GM19455 (cell line): ENCODE measurements at regions not wholly inside any gene's neighbourhood (a gene's known extent, or its start where the extent isn't known, plus 50 kb on each side); places are given as distances from the start of the nearest gene placed in this dataset.

Experiments used
- ATAC-seq: cut with Tn5 transposase; IDR thresholded peaks from one replicate; pipeline ENCODE4 v1.9.1; 2021; ENCODE audit not compliant: unreplicated experiment

GRCh38 chr10:84770824-84771223 is 442.4 kb downstream of the CCSER2 start:
- ATAC-seq = no peak

- no peak for ATAC-seq
Measured at GRCh38 chr10:84783386-84783785, 455.0 kb downstream of the CCSER2 start.

- ATAC-seq = no peak
Measured at GRCh38 chr10:84783909-84784308, 455.5 kb downstream of the CCSER2 start.

GRCh38 chr10:84784749-84785148 is 456.4 kb downstream of the CCSER2 start:
- ATAC-seq = no peak

GRCh38 chr10:84789026-84789425 is 460.6 kb downstream of the CCSER2 start:
- no peak for ATAC-seq

GRCh38 chr10:84798312-84798711 is 469.9 kb downstream of the CCSER2 start:
- no peak for ATAC-seq

GRCh38 chr10:84801156-84801555 is 472.8 kb downstream of the CCSER2 start:
- ATAC-seq = no peak

GRCh38 chr10:84801916-84802315 is 473.5 kb downstream of the CCSER2 start:
- no peak for ATAC-seq

- ATAC-seq = no peak
Measured at GRCh38 chr10:84805149-84805548, 476.8 kb downstream of the CCSER2 start.

GRCh38 chr10:84811113-84811512 is 482.7 kb downstream of the CCSER2 start:
- ATAC-seq = no peak

- no peak for ATAC-seq
Measured at GRCh38 chr10:84818961-84819360, 490.6 kb downstream of the CCSER2 start.

GRCh38 chr10:84820120-84820519 is 491.7 kb downstream of the CCSER2 start:
- no peak for ATAC-seq

GRCh38 chr10:84820596-84820995 is 492.2 kb downstream of the CCSER2 start:
- no peak for ATAC-seq

GRCh38 chr10:84822931-84823630 is 494.7 kb downstream of the CCSER2 start:
- ATAC-seq = no peak

GRCh38 chr10:84824525-84824924 is 496.1 kb downstream of the CCSER2 start:
- no peak for ATAC-seq

GRCh38 chr10:84825330-84825729 is 496.9 kb downstream of the CCSER2 start:
- no peak for ATAC-seq

- no peak for ATAC-seq
Measured at GRCh38 chr10:84826704-84827103, 498.3 kb downstream of the CCSER2 start.

- ATAC-seq = no peak
Measured at GRCh38 chr10:84829131-84829530, 500.7 kb downstream of the CCSER2 start.

GRCh38 chr10:84837041-84837812 is 508.8 kb downstream of the CCSER2 start:
- ATAC-seq = no peak

GRCh38 chr10:84837877-84838276 is 509.5 kb downstream of the CCSER2 start:
- no peak for ATAC-seq

GRCh38 chr10:84838851-84839250 is 510.5 kb downstream of the CCSER2 start:
- no peak for ATAC-seq

- ATAC-seq = no peak
Measured at GRCh38 chr10:84842593-84842992, 514.2 kb downstream of the CCSER2 start.
